ENCODE measurements at regions not wholly inside any gene's neighbourhood (a gene's known extent, or its start where the extent isn't known, plus 50 kb on each side); places are given as distances from the start of the nearest gene placed in this dataset.
"Not testable (repeated sequence)": the region's sequence is repeated elsewhere in the genome, so short reads cannot be mapped to it uniquely, and the experiment has no call there.

- TF ChIP-seq POLR2AphosphoS5 (IDR thresholded peaks at IDR 0.05; ENCODE audit: insufficient read depth, low read depth, low read length); EZH2 (IDR thresholded peaks at IDR 0.05; ENCODE audit: borderline replicate concordance, low read depth, low read length, severe bottlenecking); CTCF (IDR thresholded peaks at IDR 0.05; ENCODE audit: extremely low read depth in 1 of 2, insufficient read depth in 1 of 2, low read depth in 1 of 2, low read length in 2 of 2): not testable (repeated sequence)
Measured at GRCh38 chr15:32505633-32506032, 50.2 kb upstream of the GOLGA8O start.

All from endothelial cell of umbilical vein (primary cell).